ENCODE measurements at regions not wholly inside any gene's neighbourhood (a gene's known extent, or its start where the extent isn't known, plus 50 kb on each side); places are given as distances from the start of the nearest gene placed in this dataset.

DNA sequence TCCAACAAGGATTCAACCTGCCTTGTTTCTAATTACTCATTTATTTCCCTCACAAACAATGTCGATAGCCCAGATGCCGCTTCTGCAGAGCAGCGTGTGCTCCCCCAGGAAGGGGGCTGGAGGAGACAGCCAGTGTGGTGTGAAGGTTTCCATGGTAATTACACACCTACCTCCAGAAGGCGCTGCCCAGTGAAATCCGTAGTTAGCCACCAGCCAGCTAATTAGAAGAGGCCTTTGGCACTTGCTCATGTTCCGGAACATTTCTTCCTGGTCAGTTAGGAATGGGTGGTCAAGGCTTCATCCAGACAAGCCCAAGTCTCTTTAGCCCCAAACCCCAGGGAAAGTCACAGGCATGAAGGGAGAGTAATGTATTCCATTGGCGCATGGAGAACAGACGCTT lies 342.5 kb upstream of the C16orf82 start:
- no peak for TF ChIP-seq CTCF (IDR thresholded peaks at IDR 0.05; ENCODE audit: borderline replicate concordance, extremely low read depth, low read length, poor library complexity, severe bottlenecking)
- no peak for TF ChIP-seq EZH2 (IDR thresholded peaks at IDR 0.05; ENCODE audit: borderline replicate concordance, low read depth, low read length, severe bottlenecking)

All from DND-41 (cell line).